Endothelial cell of umbilical vein (primary cell): ENCODE measurements at regions not wholly inside any gene's neighbourhood (a gene's known extent, or its start where the extent isn't known, plus 50 kb on each side); places are given as distances from the start of the nearest gene placed in this dataset.

Source experiments
- BruUV-seq: library from RNA; stranded (reverse); fragments of 400-500 nt; replicated peaks from 2 replicates; lab custom pipeline; 2021; lab: Mats Ljungman, UMichigan
- CTCF ChIA-PET: fragments of 300-600, 350-600 bp; sonication (Branson Sonifier 250); formaldehyde crosslinking; loops from one replicate; lab custom pipeline; 2021; ENCODE audit warnings: antibody characterized with exemption, inconsistent platforms; lab: Charles Lee
- POLR2A ChIA-PET: fragments of 300-600, 350-600 bp; sonication (Branson Sonifier 250); formaldehyde crosslinking; loops from one replicate; lab custom pipeline; 2021; ENCODE audit warnings: antibody characterized with exemption, inconsistent platforms; lab: Charles Lee
- DNase-seq: peaks from one replicate; pipeline ENCODE4 v3.0.0-alpha.2; 2011; ENCODE audit warnings: low read depth, low spot score
- FAIRE-seq: peaks from 2 replicates; lab custom pipeline; 2011; peaks lifted over from hg19 to GRCh38; lab: Jason Lieb, UNC
- H2AFZ ChIP-seq: 2 replicates; pipeline ENCODE4 v1.6.0; 2012; ENCODE audit warnings: low read depth, low read length, control low read depth, inconsistent platforms
- H3K27ac ChIP-seq: 2 replicates; pipeline ENCODE4 v1.5.1; 2011; ENCODE audit warnings: low read depth, mild to moderate bottlenecking, control low read depth, low read length, moderate library complexity; ENCODE audit not compliant: insufficient read depth
- H3K27me3 ChIP-seq, 2 experiments: 2 replicates each; pipeline versions ENCODE4 v1.6.0 to v1.6.1; 2011; ENCODE audit warnings: low read length in 2 of 2, mixed read lengths in 1 of 2; ENCODE audit not compliant: control insufficient read depth in 2 of 2, insufficient read depth in 2 of 2
- H3K36me3 ChIP-seq, 2 experiments: 2 replicates in 1 of 2; 3 replicates in 1 of 2; pipeline ENCODE4 v1.5.1; 2011; ENCODE audit warnings: low read length in 2 of 2, mild to moderate bottlenecking in 1 of 2, moderate library complexity in 1 of 2; ENCODE audit not compliant: control insufficient read depth in 2 of 2, insufficient read depth in 2 of 2; ENCODE audit errors: extremely low read depth in 1 of 2
- H3K4me1 ChIP-seq: 3 replicates; pipeline ENCODE4 v1.5.1; 2011; ENCODE audit warnings: mild to moderate bottlenecking, low read length; ENCODE audit not compliant: control insufficient read depth, insufficient read depth; ENCODE audit errors: extremely low read depth
- H3K4me2 ChIP-seq: 2 replicates; pipeline ENCODE4 v1.6.1; 2011; ENCODE audit warnings: low read length, control low read depth, mixed read lengths; ENCODE audit not compliant: insufficient read depth
- H3K4me3 ChIP-seq, 3 experiments: fragments of 200-600 bp in 1 of 3; sonication (generic), shearing (Covaris generic) in 1 of 3; replicated peaks in 1 of 3; 2 replicates each; pipeline ENCODE4 v1.5.1; 2011 to 2016; ENCODE audit warnings: control low read depth in 3 of 3, low read length in 3 of 3, mild to moderate bottlenecking in 2 of 3, inconsistent platforms in 1 of 3, low read depth in 1 of 3, moderate library complexity in 1 of 3; ENCODE audit not compliant: insufficient read depth in 1 of 3
- H3K79me2 ChIP-seq: 2 replicates; pipeline ENCODE4 v1.6.0; 2012; ENCODE audit warnings: low read length, inconsistent platforms; ENCODE audit not compliant: control insufficient read depth, insufficient read depth
- H3K9ac ChIP-seq: replicated peaks from 2 replicates; pipeline ENCODE3; 2011; ENCODE audit warnings: low read length, control low read depth; ENCODE audit not compliant: insufficient read depth; ENCODE audit errors: extremely low read depth
- H3K9me1 ChIP-seq: replicated peaks from 3 replicates; pipeline ENCODE4 v1.6.0; 2011; ENCODE audit warnings: mild to moderate bottlenecking, low read length; ENCODE audit not compliant: control insufficient read depth, insufficient read depth; ENCODE audit errors: extremely low read depth
- H3K9me3 ChIP-seq: replicated peaks from 2 replicates; pipeline ENCODE4 v1.5.1; 2012; ENCODE audit warnings: low read length, inconsistent platforms; ENCODE audit not compliant: control insufficient read depth, insufficient read depth
- H4K20me1 ChIP-seq: replicated peaks from 2 replicates; pipeline ENCODE3; 2011; ENCODE audit warnings: mild to moderate bottlenecking, low read length; ENCODE audit not compliant: control insufficient read depth, insufficient read depth; ENCODE audit errors: extremely low read depth
- EZH2 ChIP-seq: IDR thresholded peaks from 2 replicates; pipeline ENCODE4 v1.6.1; 2012; ENCODE audit warnings: borderline replicate concordance, low read depth, mild to moderate bottlenecking, moderate library complexity, low read length, inconsistent platforms; ENCODE audit not compliant: severe bottlenecking
- FOS ChIP-seq: IDR thresholded peaks from 2 replicates; pipeline ENCODE4 v1.6.1; 2011; ENCODE audit warnings: mild to moderate bottlenecking, low read length, moderate library complexity, borderline replicate concordance; ENCODE audit not compliant: insufficient read depth
- GATA2 ChIP-seq: IDR thresholded peaks from 2 replicates; pipeline ENCODE4 v1.7.0; 2011; ENCODE audit warnings: low read depth, mild to moderate bottlenecking, moderate library complexity, mixed read lengths, low read length; ENCODE audit not compliant: insufficient read length, insufficient read depth
- JUN ChIP-seq: IDR thresholded peaks from 2 replicates; pipeline ENCODE4 v1.6.1; 2011; ENCODE audit warnings: borderline replicate concordance, low read depth; ENCODE audit not compliant: insufficient read length, insufficient read depth
- MYC ChIP-seq: IDR thresholded peaks from one replicate; pipeline ENCODE4 v1.6.1; 2011; ENCODE audit warnings: mild to moderate bottlenecking, low read depth, low read length
- POLR2A ChIP-seq: IDR thresholded peaks from 2 replicates; pipeline ENCODE4 v1.6.1; 2012; ENCODE audit warnings: low read depth, mild to moderate bottlenecking, control low read depth, low read length
- POLR2AphosphoS5 ChIP-seq: IDR thresholded peaks from 2 replicates; pipeline ENCODE4 v1.6.1; 2012; ENCODE audit warnings: low read depth, mild to moderate bottlenecking, control low read depth, low read length, moderate library complexity; ENCODE audit not compliant: insufficient read depth
- dilution Hi-C: fragments of 300-500 bp; cut with MboI; formaldehyde crosslinking; loops from one replicate; pipeline ENCODE4 v1.15.0; 2019; ENCODE audit warnings: low sequenced_read_pairs; ENCODE audit not compliant: extremely low pct_ligation_motif_present
- intact Hi-C: fragments of 100-400 bp; cut with micrococcal nuclease; formaldehyde crosslinking; loops from one replicate; pipeline ENCODE4 v1.10.0; 2022
- TF ChIP-seq, protein P1 (sequence below): IDR thresholded peaks from 2 replicates; pipeline ENCODE4 v1.6.1; 2011; ENCODE audit not compliant: insufficient read depth, insufficient read length
- TF ChIP-seq, protein P2 (sequence below), 2 donors: IDR thresholded peaks; 1 replicate in 1 of 2; 2 replicates in 1 of 2; pipeline ENCODE4 v1.5.1; 2011; ENCODE audit warnings: low read length in 2 of 2, mild to moderate bottlenecking in 2 of 2, moderate library complexity in 2 of 2, control low read depth in 1 of 2, inconsistent platforms in 1 of 2, low read depth in 1 of 2; ENCODE audit not compliant: insufficient read depth in 1 of 2; ENCODE audit errors: extremely low read depth in 1 of 2

DNA sequence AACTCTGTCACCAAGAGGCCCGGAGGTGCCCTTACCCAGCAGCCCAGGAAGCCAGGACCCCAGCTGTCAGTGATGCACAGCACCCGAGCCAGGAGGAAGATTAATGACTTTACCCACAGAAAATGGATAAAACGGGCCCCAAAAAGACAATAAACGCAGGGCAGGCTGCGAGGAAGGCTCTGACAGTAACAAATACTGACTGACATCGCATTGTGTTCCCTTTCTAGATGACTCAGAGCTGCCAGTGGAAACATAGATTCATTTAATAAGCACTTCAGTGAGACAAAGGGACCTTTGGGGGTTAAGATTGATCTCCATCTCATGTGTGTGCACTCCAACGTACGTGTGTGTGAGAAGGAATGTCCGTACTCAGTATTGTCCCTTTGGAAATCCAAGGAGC lies 225.3 kb upstream of the PPP2R3A start:
- Histone ChIP-seq H3K4me2 (no peak overlapping the region), H3K4me3 (no peak overlapping the region), H3K9me3 (peaks cover 5% of the 10 kb centered on the region), H3K4me1 (no peaks in the 10 kb centered on the region), H2AFZ (no peak overlapping the region), H3K27me3 (no peaks in the 10 kb centered on the region), H3K9me1 (no peaks in the 10 kb centered on the region), H3K36me3 (no peaks in the 10 kb centered on the region), H3K9ac (no peak overlapping the region), H3K79me2 (no peaks in the 10 kb centered on the region), H4K20me1 (no peaks in the 10 kb centered on the region), H3K27ac (no peak overlapping the region)
- intact Hi-C loops = no loop called here
- BruUV-seq = no TSS peak
- no peak for DNase-seq
- POLR2A ChIA-PET = no interaction called here
- dilution Hi-C loops = no loop called here
- CTCF ChIA-PET = no interaction called here
- FAIRE-seq = no peak
- no peak for TF ChIP-seq POLR2AphosphoS5
- TF ChIP-seq, protein P1, sequence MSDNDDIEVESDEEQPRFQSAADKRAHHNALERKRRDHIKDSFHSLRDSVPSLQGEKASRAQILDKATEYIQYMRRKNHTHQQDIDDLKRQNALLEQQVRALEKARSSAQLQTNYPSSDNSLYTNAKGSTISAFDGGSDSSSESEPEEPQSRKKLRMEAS = no peak
- TF ChIP-seq, protein P2, sequence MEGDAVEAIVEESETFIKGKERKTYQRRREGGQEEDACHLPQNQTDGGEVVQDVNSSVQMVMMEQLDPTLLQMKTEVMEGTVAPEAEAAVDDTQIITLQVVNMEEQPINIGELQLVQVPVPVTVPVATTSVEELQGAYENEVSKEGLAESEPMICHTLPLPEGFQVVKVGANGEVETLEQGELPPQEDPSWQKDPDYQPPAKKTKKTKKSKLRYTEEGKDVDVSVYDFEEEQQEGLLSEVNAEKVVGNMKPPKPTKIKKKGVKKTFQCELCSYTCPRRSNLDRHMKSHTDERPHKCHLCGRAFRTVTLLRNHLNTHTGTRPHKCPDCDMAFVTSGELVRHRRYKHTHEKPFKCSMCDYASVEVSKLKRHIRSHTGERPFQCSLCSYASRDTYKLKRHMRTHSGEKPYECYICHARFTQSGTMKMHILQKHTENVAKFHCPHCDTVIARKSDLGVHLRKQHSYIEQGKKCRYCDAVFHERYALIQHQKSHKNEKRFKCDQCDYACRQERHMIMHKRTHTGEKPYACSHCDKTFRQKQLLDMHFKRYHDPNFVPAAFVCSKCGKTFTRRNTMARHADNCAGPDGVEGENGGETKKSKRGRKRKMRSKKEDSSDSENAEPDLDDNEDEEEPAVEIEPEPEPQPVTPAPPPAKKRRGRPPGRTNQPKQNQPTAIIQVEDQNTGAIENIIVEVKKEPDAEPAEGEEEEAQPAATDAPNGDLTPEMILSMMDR (IDR thresholded peaks at IDR 0.05; ENCODE audit: extremely low read depth in 1 of 2, insufficient read depth in 1 of 2, low read depth in 1 of 2, low read length in 2 of 2) = no peak
- no peak for TF ChIP-seq EZH2
- TF ChIP-seq GATA2 = no peak
- TF ChIP-seq JUN = no peak
- TF ChIP-seq POLR2A = no peak
- TF ChIP-seq MYC = no peak
- no peak for TF ChIP-seq FOS
